Caco-2 (cell line): ENCODE measurements at regions not wholly inside any gene's neighbourhood (a gene's known extent, or its start where the extent isn't known, plus 50 kb on each side); places are given as distances from the start of the nearest gene placed in this dataset.
A peak's percentile ranks its signal among the peaks of the same experiment; 100 is the strongest.

ENCODE experiments used
- BruUV-seq: library from RNA; stranded (reverse); fragments of 400-500 nt; replicated peaks from 2 replicates; lab custom pipeline; 2021; lab: Mats Ljungman, UMichigan
- CTCF ChIA-PET: fragments of 300-600 bp; sonication (Branson Sonifier 250); formaldehyde crosslinking; loops from one replicate; lab custom pipeline; 2022; ENCODE audit warnings: antibody characterized with exemption; lab: Charles Lee
- POLR2A ChIA-PET: fragments of 300-600 bp; sonication (Branson Sonifier 250); formaldehyde crosslinking; loops from one replicate; lab custom pipeline; 2022; ENCODE audit warnings: antibody characterized with exemption; lab: Charles Lee
- DNase-seq, 2 experiments: peaks; one replicate each; pipeline versions ENCODE4 v3.0.0 to v3.0.0-alpha.2; 2020 to 2022
- H3K27me3 ChIP-seq: replicated peaks from 2 replicates; pipeline ENCODE4 v1.6.0; 2011; ENCODE audit warnings: low read length; ENCODE audit not compliant: control insufficient read depth, insufficient read depth
- H3K36me3 ChIP-seq: 2 replicates; pipeline ENCODE4 v1.5.1; 2011; ENCODE audit warnings: low read length; ENCODE audit not compliant: control insufficient read depth, insufficient read depth
- H3K4me1 ChIP-seq: fragments of 250-450 bp; sonication (Bioruptor Pico); 2 replicates; pipeline ENCODE4 v1.5.1; 2020; ENCODE audit warnings: mild to moderate bottlenecking
- H3K4me3 ChIP-seq: 2 replicates; pipeline ENCODE4 v1.5.1; 2011; ENCODE audit warnings: low read depth, mild to moderate bottlenecking, control low read depth, low read length
- H3K9me3 ChIP-seq: fragments of 250-450 bp; sonication (Bioruptor Pico); 2 replicates; pipeline ENCODE4 v1.5.1; 2020; ENCODE audit warnings: mild to moderate bottlenecking, moderate library complexity
- H3K27ac Mint-ChIP-seq: one replicate; pipeline ENCODE4 v1.8.0; 2022; ENCODE audit warnings: mixed read lengths; ENCODE audit not compliant: unreplicated experiment
- H3K27me3 Mint-ChIP-seq: one replicate; pipeline ENCODE4 v1.8.0; 2022; ENCODE audit warnings: mixed read lengths; ENCODE audit not compliant: insufficient read depth, unreplicated experiment
- H3K36me3 Mint-ChIP-seq: one replicate; pipeline ENCODE4 v1.8.0; 2022; ENCODE audit warnings: mild to moderate bottlenecking, mixed read lengths; ENCODE audit not compliant: insufficient read depth, unreplicated experiment
- H3K4me1 Mint-ChIP-seq: one replicate; pipeline ENCODE4 v1.8.0; 2022; ENCODE audit warnings: low read depth, mixed read lengths; ENCODE audit not compliant: unreplicated experiment
- H3K4me3 Mint-ChIP-seq: one replicate; pipeline ENCODE4 v1.8.0; 2022; ENCODE audit warnings: mild to moderate bottlenecking, moderate library complexity, mixed read lengths; ENCODE audit not compliant: unreplicated experiment
- H3K9me3 Mint-ChIP-seq: one replicate; pipeline ENCODE4 v1.8.0; 2022; ENCODE audit warnings: mixed read lengths; ENCODE audit not compliant: unreplicated experiment
- CTCF ChIP-seq, 2 experiments: fragments of 200-600 bp in 1 of 2; IDR thresholded peaks; 1 replicate in 1 of 2; 2 replicates in 1 of 2; pipeline versions ENCODE4 v1.5.1 to v1.8.0; 2011 to 2022; ENCODE audit warnings: antibody characterized with exemption in 1 of 2, control low read depth in 1 of 2, inconsistent platforms in 1 of 2, low read depth in 1 of 2, low read length in 1 of 2, mild to moderate bottlenecking in 1 of 2, moderate library complexity in 1 of 2; ENCODE audit not compliant: insufficient read depth in 1 of 2, severe bottlenecking in 1 of 2, unreplicated experiment in 1 of 2
- intact Hi-C: fragments of 100-400 bp; cut with micrococcal nuclease; formaldehyde crosslinking; loops from one replicate; pipeline ENCODE4 v1.10.0; 2022; ENCODE audit not compliant: unreplicated experiment

DNA sequence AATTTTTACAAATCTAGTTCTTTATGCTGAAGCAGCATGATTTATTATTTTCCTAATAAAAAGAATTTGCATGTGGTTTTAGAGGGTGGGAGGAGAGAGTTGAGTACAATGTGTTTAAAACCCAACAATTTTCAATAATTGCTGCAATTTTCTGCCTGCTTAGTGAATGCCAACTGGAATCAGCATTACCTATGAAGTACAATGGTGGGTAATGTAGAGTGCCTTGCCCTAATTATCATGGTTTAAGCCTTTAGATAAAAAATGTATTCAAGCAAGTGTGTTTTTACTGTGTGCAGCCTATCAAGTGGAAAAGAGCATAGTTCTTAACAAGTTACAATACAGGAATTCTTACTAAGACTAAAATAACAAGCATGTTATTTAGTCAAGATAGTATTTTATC, 77.9 kb upstream of the ANKRD50 start:
- Histone ChIP-seq H3K9me3 (no peaks in the 10 kb centered on the region), H3K4me3 (no peak overlapping the region), H3K27me3 (no peaks in the 10 kb centered on the region), H3K36me3 (no peaks in the 10 kb centered on the region), H3K4me1 (no peaks in the 10 kb centered on the region)
- no peak for DNase-seq
- Mint-ChIP-seq H3K27ac (no peak overlapping the region), H3K9me3 (no peaks in the 10 kb centered on the region), H3K4me1 (no peaks in the 10 kb centered on the region), H3K27me3 (no peaks in the 10 kb centered on the region), H3K4me3 (no peak overlapping the region), H3K36me3 (no peaks in the 10 kb centered on the region)
- intact Hi-C loops = no loop called here
- CTCF ChIA-PET = no interaction called here
- POLR2A ChIA-PET = no interaction called here
- BruUV-seq = no TSS peak
- TF ChIP-seq CTCF (IDR thresholded peaks at IDR 0.05; ENCODE audit: insufficient read depth in 1 of 2, low read depth in 1 of 2, low read length in 1 of 2, severe bottlenecking in 1 of 2, unreplicated experiment in 1 of 2) = no peak

DNA sequence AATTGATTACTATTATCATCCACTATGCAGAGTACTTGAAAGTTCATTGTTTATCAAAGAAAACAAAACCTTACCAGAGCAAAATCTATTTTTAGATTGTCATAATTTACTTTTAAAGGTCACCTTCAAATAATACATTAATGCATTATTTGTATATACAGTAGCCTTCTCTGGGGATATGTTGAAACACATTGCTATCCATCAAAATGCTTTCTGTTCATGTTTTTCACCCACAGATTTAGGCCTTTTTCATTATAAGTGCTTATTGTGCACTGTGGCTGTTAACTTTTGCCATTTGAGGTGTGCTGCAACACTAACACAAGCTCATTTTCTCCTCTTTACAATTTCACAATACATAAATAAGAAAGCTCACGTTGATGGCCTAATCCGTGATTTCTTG, 74.1 kb upstream of the ANKRD50 start:
- Histone ChIP-seq H3K4me3 (no peak overlapping the region), H3K36me3 (no peaks in the 10 kb centered on the region), H3K27me3 (no peaks in the 10 kb centered on the region), H3K4me1 (no peaks in the 10 kb centered on the region), H3K9me3 (no peaks in the 10 kb centered on the region)
- Mint-ChIP-seq H3K9me3 (no peaks in the 10 kb centered on the region), H3K4me3 (no peak overlapping the region), H3K27me3 (no peaks in the 10 kb centered on the region), H3K27ac (no peak overlapping the region), H3K4me1 (no peaks in the 10 kb centered on the region), H3K36me3 (no peaks in the 10 kb centered on the region)
- no peak for TF ChIP-seq CTCF (IDR thresholded peaks at IDR 0.05; ENCODE audit: insufficient read depth in 1 of 2, low read depth in 1 of 2, low read length in 1 of 2, severe bottlenecking in 1 of 2, unreplicated experiment in 1 of 2)
- DNase-seq = no peak
- CTCF ChIA-PET = no interaction called here
- intact Hi-C loops = no loop called here
- no TSS peak for BruUV-seq
- POLR2A ChIA-PET = no interaction called here

DNA sequence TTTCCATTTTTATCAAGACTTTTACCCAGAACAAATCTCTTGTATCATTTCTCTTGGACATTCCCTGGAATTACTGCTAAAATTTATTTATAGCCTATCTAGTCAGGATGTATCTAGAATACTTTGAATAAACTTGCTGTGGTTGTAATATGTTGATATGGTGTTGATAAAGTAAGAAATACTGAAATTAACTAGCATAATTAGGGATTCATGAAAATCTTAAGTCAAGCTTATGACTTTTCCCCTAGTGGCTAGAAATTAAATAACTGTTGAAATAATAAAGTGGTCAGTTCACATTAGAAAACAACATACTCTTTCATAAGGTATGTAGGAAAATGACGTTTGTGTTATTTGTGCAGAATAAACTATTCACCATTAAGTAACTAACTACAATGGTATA, 73.1 kb upstream of the ANKRD50 start:
- Mint-ChIP-seq H3K4me1 (no peaks in the 10 kb centered on the region), H3K27ac (no peak overlapping the region)
- no TSS peak for BruUV-seq

More for the DNA sequence above, 73.1 kb upstream of the ANKRD50 start:
- H3K36me3 ChIP-seq = no peaks in the 10 kb centered on the region
- no peaks in the 10 kb centered on the region for H3K27me3 ChIP-seq
- CTCF ChIA-PET = no interaction called here
- H3K9me3 Mint-ChIP-seq = no peaks in the 10 kb centered on the region
- TF ChIP-seq CTCF (IDR thresholded peaks at IDR 0.05; ENCODE audit: insufficient read depth in 1 of 2, low read depth in 1 of 2, low read length in 1 of 2, severe bottlenecking in 1 of 2, unreplicated experiment in 1 of 2) = peak in 1 of 2 experiments; percentile 14
- no peaks in the 10 kb centered on the region for H3K9me3 ChIP-seq
- H3K36me3 Mint-ChIP-seq = no peaks in the 10 kb centered on the region
- no peaks in the 10 kb centered on the region for H3K27me3 Mint-ChIP-seq
- no peak for DNase-seq
- POLR2A ChIA-PET = no interaction called here
- H3K4me1 ChIP-seq = no peaks in the 10 kb centered on the region
- H3K4me3 ChIP-seq = no peak overlapping the region
- no peak overlapping the region for H3K4me3 Mint-ChIP-seq
- intact Hi-C loops = no loop called here
